ENCODE measurements at regions not wholly inside any gene's neighbourhood (a gene's known extent, or its start where the extent isn't known, plus 50 kb on each side); places are given as distances from the start of the nearest gene placed in this dataset.
"Not testable (repeated sequence)": the region's sequence is repeated elsewhere in the genome, so short reads cannot be mapped to it uniquely, and the experiment has no call there.

DNA sequence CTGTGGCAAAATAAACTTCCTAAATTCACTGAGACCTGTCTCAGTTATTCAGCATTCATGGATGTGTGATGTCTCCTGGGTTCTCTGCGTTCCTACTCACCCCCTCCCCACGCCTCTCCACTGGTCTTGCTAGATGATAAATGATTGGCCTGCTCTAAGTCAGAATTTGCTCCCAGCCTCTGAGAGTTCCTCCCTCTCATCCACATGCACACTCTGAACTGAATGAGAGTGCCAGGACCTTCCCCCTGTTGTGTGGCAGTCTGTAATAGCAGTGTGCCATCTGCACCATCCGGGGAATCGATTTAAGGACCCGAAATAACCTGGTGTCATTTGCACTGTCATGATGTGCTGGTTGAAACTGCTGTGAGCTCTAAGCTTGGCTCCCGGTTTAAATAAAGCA, 135.8 kb upstream of the AFDN start:
- ATAC-seq (no peak), DNase-seq (no peak)
- Histone ChIP-seq H3K36me3 (ENCODE audit: insufficient read depth in 1 of 2, low read depth in 1 of 2) (no peaks in the 10 kb centered on the region), H3K4me1 (no peaks in the 10 kb centered on the region), H3K27ac (no peak overlapping the region), H3K9me3 (no peaks in the 10 kb centered on the region), H3K4me3 (no peak overlapping the region), H3K27me3 (ENCODE audit: insufficient read depth in 3 of 3, low read length in 2 of 3) (no peaks in the 10 kb centered on the region)
- intact Hi-C loops (cut with DNase I), result no loop called here
- WGBS, 3 donors, result 68 to 83% (median 75%) methylated on average over 6 of the region's 6 CpGs
- no peak for TF ChIP-seq CTCF (IDR thresholded peaks at IDR 0.05)

- TF ChIP-seq CTCF (IDR thresholded peaks at IDR 0.05), result no peak
- ATAC-seq (no peak), DNase-seq (no peak)
- intact Hi-C loops (cut with DNase I), result no loop called here
- Histone ChIP-seq H3K27ac (no peak overlapping the region), H3K9me3 (no peaks in the 10 kb centered on the region), H3K4me1 (no peaks in the 10 kb centered on the region), H3K4me3 (no peak overlapping the region), H3K36me3 (ENCODE audit: insufficient read depth in 1 of 2, low read depth in 1 of 2) (no peaks in the 10 kb centered on the region), H3K27me3 (ENCODE audit: insufficient read depth in 3 of 3, low read length in 2 of 3) (no peaks in the 10 kb centered on the region)
- WGBS, 3 donors, result 92 to 95% (median 93%) methylated on average over 13 of the region's 13 CpGs
Observed at GRCh38 chr6:167691533-167692312, 135.0 kb upstream of the AFDN start.

GRCh38 chr6:167693478-167693877, 133.2 kb upstream of the AFDN start:
- WGBS, 3 donors, result 95 to 97% (median 96%) methylated on average over 8 of the region's 8 CpGs
- H3K27me3 ChIP-seq (ENCODE audit: insufficient read depth in 3 of 3, low read length in 2 of 3); H3K9me3 ChIP-seq; DNase-seq; H3K4me3 ChIP-seq; ATAC-seq; H3K36me3 ChIP-seq (ENCODE audit: insufficient read depth in 1 of 2, low read depth in 1 of 2); H3K4me1 ChIP-seq; H3K27ac ChIP-seq; intact Hi-C loops (cut with DNase I): not testable (repeated sequence)

DNA sequence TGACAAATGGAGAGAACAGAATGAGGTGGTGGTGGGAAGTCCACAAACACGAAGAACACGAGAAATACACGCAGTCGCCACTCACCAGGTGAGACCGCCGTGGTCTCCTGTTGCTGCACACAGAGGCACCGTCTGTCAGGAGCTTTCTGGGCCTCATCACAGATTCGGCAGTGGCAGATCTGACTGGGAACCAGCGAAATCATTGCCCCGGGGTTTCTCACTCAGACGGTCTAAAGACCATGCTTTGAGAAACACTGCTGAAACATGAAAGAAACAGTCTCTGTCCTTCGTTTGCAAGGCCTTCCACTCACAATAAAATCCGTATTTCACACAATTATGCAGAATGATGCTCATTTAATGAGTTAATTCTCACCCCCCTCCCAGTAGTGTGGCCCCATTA, 130.9 kb upstream of the AFDN start:
- ATAC-seq (no peak), DNase-seq (no peak)
- Histone ChIP-seq H3K4me1 (no peaks in the 10 kb centered on the region), H3K9me3 (no peaks in the 10 kb centered on the region), H3K27ac (no peak overlapping the region), H3K27me3 (ENCODE audit: insufficient read depth in 3 of 3, low read length in 2 of 3) (no peaks in the 10 kb centered on the region), H3K36me3 (ENCODE audit: insufficient read depth in 1 of 2, low read depth in 1 of 2) (no peaks in the 10 kb centered on the region), H3K4me3 (no peak overlapping the region)
- whole genome bisulfite sequencing, 3 donors, result 95 to 98% (median 97%) methylated on average over 13 of the region's 13 CpGs
- TF ChIP-seq CTCF (IDR thresholded peaks at IDR 0.05), result no peak
- intact Hi-C loops (cut with DNase I), result no loop called here

GRCh38 chr6:167696296-167696695, 130.4 kb upstream of the AFDN start:
- DNase-seq (no peak), ATAC-seq (no peak)
- no peak for TF ChIP-seq CTCF (IDR thresholded peaks at IDR 0.05)
- no peak overlapping the region for H3K27ac ChIP-seq
- WGBS, 3 donors, result 90 to 95% (median 91%) methylated on average over 6 of the region's 6 CpGs
- H3K4me3 ChIP-seq, result no peak overlapping the region
- intact Hi-C loops (cut with DNase I), result no loop called here
- H3K4me1 ChIP-seq, result no peaks in the 10 kb centered on the region
- no peaks in the 10 kb centered on the region for H3K9me3 ChIP-seq
- no peaks in the 10 kb centered on the region for H3K36me3 ChIP-seq (ENCODE audit: insufficient read depth in 1 of 2, low read depth in 1 of 2)
- no peaks in the 10 kb centered on the region for H3K27me3 ChIP-seq (ENCODE audit: insufficient read depth in 3 of 3, low read length in 2 of 3)
